ENCODE measurements at regions not wholly inside any gene's neighbourhood (a gene's known extent, or its start where the extent isn't known, plus 50 kb on each side); places are given as distances from the start of the nearest gene placed in this dataset.

- TF ChIP-seq SMC3 (IDR thresholded peaks at IDR 0.05; ENCODE audit: low read depth, low read length): no peak
- no peak for TF ChIP-seq MAX (IDR thresholded peaks at IDR 0.05; ENCODE audit: low read depth)
- TF ChIP-seq CHD2 (IDR thresholded peaks at IDR 0.05; ENCODE audit: low read length, partially characterized antibody): no peak
- TF ChIP-seq CTCF (IDR thresholded peaks at IDR 0.05): no peak
- no peak for TF ChIP-seq RCOR1 (IDR thresholded peaks at IDR 0.05; ENCODE audit: low read length)
Measured at GRCh38 chr11:127590314-127590713, 589.7 kb upstream of the KIRREL3 start.

Measured in SK-N-SH (cell line).